ENCODE measurements at regions not wholly inside any gene's neighbourhood (a gene's known extent, or its start where the extent isn't known, plus 50 kb on each side); places are given as distances from the start of the nearest gene placed in this dataset.

DNA sequence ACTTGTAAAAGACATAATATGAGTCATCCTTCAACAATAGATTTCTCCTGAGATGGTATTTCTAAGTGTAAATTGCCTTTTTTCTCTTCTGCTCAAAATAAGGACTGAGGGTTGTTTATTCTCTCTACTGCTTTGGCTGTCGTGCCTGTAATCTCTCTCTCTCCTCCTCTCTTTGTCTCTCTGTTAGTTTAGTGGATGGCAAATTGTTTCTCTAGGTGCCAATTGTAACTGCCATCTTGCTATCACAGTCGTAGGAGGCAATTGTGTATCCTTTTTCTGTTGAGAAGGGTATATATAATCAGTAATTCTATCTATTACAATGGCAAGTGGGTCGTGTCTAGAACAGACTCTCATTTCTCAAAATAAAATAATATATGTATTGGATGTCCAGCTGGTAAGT, 545.0 kb upstream of the FBXO33 start:
- DNase-seq (ENCODE audit: low read depth) = no peak

GRCh38 chr14:39974036-39974435, 541.8 kb upstream of the FBXO33 start:
- DNase-seq (ENCODE audit: low read depth) = no peak

DNA sequence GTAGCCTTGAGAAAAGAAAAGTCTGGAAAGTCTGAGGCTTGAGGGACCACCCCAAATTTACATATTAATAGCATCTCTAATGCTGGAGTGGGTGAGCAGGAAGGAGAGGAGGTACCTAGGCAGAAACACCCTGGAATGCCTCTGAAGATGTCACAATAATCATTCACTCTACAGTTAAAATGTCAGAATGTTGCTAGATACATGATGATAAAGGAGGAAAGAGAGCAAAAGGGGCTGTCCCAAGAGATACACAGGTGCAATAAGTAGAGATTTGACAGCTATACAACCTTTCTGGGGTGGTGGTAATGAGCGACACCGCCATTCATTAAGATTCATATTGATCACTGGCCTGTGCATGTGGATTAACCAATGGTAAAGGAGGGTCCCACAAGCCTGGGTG, 540.5 kb upstream of the FBXO33 start:
- DNase-seq (ENCODE audit: low read depth) = no peak

DNA sequence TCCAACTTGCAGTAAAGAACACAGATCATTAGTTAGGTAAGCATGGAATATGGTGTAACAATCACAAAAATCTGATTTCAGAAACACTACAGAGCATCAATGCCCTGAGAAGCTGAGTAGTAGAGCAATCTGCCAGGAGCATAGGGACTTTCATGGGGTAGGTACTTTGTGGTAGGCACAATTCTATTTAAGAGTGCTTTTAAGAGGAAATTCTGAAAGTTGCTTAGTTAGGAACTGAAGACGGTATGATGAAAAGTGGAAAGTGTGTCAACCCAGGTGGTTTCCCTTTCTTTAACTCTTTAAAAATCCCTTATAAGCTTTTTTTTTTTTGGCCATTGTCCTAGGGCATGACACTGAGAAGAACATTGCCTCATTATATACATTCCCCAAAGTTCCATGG, 535.7 kb upstream of the FBXO33 start:
- no peak for DNase-seq (ENCODE audit: low read depth)

- no peak for DNase-seq (ENCODE audit: low read depth)
These were observed 525.8 kb upstream of the FBXO33 start for GRCh38 chr14:39957987-39958386.

DNA sequence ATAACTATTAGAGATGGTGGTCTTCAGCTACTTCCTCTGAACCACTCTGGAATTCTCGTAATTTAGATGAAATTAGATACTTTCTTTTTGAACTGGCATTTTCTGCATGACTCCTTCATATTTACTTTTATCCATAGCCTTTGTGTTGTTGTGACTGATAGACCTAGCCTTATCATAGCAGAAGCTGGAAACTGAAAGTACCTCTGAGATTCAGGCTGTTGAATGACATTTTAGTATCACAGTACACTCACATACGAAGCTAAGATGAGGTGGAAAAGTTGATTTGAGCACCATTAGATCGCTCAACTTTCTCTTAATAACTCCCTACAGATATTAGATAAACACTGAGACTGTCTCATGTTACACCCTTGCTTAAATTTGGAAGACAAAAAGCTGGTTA, 525.1 kb upstream of the FBXO33 start:
- DNase-seq (ENCODE audit: low read depth) = no peak

DNA sequence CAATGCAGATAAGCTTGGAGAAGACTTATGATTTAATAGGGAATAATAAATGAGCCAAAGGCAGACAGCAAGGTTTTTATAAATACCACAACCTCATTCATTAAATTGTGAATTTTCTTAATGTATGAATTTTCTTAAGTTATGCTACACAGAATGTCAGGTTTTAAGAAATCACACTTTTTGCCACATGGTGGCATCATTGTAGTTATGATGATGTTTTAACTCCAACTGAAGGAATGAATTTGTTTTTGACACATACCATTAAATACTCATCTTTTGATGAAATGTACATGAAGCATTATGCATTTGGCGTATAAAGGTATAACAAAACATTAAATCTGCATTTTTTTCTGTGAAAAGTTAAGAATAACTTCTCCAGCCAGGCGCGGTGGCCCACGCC, 524.1 kb upstream of the FBXO33 start:
- DNase-seq (ENCODE audit: low read depth) = no peak

GRCh38 chr14:39948235-39948634, 516.0 kb upstream of the FBXO33 start:
- no peak for DNase-seq (ENCODE audit: low read depth)

DNA sequence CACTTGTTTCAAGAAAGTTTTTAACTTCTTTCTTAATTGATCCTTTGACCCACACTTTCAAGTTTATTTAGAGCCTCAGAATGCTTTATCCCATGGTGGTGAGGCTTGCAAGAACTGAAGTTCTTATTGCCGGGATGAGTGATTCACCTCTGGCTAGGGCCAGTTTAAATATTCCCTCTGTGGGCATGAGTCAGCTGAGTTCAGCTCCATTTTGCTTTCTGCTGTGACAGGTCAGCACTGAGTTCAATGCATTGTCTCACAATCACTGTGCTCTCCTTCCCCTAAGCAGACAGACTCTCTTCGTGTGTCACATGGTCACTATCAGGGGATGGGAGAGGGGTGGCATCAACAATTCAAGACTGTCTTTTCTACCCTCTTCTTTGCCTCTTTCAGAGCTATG, 514.6 kb upstream of the FBXO33 start:
- DNase-seq (ENCODE audit: low read depth) = no peak

GRCh38 chr14:39939023-39939422, 506.8 kb upstream of the FBXO33 start:
- no peak for DNase-seq (ENCODE audit: low read depth)

DNA sequence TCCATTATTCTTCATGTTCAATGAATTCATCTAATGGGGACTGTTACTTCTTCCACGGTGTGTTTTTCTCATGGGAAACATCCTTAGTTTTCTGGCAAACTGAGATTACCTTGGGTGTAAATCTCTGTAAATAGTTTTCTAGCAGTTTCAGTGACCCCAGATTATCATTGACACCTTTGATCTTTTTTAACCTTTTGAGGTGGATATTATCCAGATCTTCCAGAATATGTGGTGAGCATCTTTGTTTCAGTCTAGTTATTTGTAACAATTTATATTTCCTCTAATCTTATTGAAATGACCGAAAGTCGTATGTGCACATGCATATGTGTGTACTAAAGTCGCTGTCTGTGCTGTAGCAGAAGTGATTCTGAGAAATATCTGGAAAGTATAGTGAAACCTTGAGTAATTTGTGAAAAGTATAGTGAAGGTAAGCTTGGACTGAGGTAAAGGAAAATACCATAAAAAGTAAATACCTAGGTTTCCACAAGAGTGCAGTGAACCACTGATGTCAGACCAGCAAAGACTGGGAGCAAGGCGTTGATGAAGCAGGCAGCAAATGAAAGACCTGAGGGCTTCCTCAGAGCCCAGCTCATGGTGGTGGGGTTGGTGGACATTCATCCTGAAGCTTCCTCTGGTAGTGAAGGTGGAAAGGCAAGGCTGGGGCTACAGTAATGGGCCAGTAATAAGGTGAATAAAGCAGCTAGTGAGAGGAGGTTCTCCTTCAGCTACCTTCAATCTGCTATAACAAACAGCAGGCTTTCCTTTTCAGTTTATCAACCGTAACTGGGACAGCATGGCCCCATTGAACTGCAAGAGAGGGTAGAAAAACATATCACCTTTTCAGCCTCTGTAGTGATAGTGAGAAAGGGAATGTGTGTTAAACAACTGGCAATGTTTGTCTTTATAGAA, 480.2 kb upstream of the FBXO33 start:
- DNase-seq (ENCODE audit: low read depth) = no peak

DNA sequence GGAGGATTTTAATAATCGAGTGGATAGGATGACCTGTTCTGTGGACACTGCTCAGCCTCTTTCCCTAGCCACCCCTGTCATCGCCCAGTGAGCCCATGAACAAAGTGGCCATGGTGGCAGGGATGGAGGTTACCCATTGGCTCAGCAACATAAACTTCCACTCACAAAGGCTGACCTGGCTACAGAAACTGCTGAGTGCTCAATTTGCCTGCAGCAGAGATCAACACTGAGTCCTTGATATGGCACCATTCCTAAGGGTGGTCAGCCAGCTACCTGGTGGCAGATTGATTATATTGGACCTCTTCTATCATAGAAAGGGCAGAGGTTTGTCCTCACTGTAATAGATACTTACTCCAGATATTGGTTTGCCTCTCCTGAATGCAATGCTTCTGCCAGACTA, 465.4 kb upstream of the FBXO33 start:
- DNase-seq (ENCODE audit: low read depth) = no peak

- no peak for DNase-seq (ENCODE audit: low read depth)
These were observed 457.8 kb upstream of the FBXO33 start for GRCh38 chr14:39890026-39890425.

DNA sequence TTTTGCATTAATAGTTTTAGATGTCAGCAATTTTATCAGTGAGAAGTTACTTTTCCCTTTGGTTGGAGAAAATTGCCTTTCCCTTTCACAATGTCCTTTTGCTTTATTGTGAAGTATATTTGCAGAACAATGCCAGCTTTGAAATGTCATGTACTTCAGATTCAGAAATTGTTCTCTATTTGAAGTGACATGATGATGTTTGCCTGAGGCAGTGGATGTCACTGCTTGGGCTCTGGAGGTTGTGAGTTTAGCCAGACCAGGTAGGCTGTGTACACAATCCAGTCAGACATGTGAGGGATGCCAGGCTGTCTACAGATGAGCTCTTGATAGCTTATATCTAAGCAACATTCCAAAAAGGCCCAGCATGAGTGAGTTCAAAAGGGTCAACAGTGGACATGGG, 451.9 kb upstream of the FBXO33 start:
- DNase-seq (ENCODE audit: low read depth) = no peak

DNA sequence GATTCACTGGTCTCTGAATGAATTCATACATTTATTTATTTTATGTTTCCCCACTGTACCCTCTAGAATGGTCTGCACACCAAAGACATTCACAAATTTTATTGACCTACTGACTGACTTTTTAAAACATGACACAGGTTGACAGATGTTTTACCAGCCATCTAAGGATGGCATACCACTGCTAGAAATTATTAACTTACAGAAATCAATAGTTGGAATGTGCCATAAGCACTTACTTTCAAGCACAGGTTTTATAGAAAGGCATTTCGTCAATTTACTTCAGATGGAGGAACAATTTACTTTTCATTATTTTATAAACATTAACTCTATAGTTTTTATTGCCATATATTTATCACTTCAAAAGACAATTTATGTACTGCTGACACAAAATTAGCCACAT, 448.7 kb upstream of the FBXO33 start:
- DNase-seq (ENCODE audit: low read depth) = no peak

GRCh38 chr14:39880106-39880695, 448.0 kb upstream of the FBXO33 start:
- DNase-seq (ENCODE audit: low read depth) = no peak

DNA sequence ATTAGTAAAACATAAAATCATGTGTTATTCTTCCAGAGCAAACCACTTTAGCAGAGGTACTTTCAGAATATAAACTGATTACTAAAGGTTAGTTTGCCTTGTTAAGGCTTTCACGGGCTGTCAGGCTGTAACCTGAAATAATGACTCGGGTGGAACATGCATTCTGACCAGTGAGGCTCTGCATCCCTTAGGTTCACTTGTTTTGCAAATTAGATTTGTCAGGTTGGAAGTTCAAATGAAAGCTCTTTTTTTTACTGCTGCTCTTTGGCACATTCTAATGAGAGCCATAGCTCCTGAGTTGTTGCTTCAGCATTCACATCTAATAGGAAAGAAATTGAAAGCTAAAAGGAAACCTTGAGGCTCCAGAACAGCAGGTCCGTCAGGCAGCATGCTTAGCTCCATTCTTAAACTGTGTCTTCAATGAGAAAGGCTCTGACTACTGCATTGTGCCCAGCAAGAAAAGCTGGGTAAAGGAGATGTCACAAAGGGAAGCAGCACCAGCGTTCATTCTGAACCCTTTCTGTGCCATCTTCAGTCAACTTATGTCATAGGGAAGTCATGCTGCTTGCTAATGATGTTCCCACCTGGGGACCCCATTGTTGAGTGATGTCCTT, 445.5 kb upstream of the FBXO33 start:
- DNase-seq (ENCODE audit: low read depth) = no peak

- DNase-seq (ENCODE audit: low read depth) = no peak
These were observed 444.7 kb upstream of the FBXO33 start for GRCh38 chr14:39876916-39877315.

DNA sequence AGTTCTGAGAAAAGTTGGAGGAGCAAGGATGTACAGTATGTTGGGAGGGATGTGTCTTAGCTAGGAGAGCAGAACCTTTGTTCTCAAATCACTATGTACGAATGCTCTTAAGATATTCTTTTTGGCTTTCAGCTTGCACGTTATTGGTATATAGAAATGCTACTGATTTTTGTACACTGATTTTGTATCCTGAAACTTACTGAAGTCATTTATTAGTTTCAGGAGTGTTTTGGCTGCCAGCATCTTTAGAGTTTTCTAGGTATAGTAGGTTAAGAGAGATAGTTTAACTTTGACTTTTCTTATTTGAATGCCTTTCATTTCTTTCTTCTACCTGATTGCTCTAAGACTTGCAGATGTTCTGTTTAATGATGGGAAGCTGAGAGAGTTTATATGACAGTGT, 442.8 kb upstream of the FBXO33 start:
- DNase-seq (ENCODE audit: low read depth) = no peak

GRCh38 chr14:39873791-39874190, 441.6 kb upstream of the FBXO33 start:
- no peak for DNase-seq (ENCODE audit: low read depth)

DNA sequence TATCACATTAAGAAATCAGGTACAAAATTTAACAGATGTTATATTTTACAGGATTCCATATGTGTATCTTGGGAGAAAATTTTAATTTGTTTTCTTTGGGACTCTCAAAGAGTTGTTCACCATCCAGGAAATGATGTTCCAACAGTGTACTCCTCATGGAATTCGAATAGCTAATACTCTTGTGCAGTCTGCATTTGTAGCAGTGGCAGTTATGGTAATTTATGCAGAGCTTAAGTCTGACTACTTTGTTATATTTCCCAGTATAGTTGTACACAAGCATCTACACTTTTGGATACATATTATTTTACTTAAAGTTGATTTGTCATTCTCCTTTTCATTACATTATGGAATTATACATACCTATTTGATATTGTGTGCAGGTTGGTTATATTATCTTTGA, 436.7 kb upstream of the FBXO33 start:
- no peak for DNase-seq (ENCODE audit: low read depth)

GRCh38 chr14:39868251-39868650, 436.0 kb upstream of the FBXO33 start:
- no peak for DNase-seq (ENCODE audit: low read depth)

GRCh38 chr14:39863441-39863840, 431.2 kb upstream of the FBXO33 start:
- DNase-seq (ENCODE audit: low read depth) = no peak

Data from amniotic epithelial cell (primary cell).